GM18909 (cell line): ENCODE measurements at regions not wholly inside any gene's neighbourhood (a gene's known extent, or its start where the extent isn't known, plus 50 kb on each side); places are given as distances from the start of the nearest gene placed in this dataset.
"Not testable (repeated sequence)": the region's sequence is repeated elsewhere in the genome, so short reads cannot be mapped to it uniquely, and the experiment has no call there.

ENCODE experiments used
- ATAC-seq: cut with Tn5 transposase; IDR thresholded peaks from one replicate; pipeline ENCODE4 v1.9.1; 2021; ENCODE audit warnings: mild to moderate bottlenecking; ENCODE audit not compliant: unreplicated experiment, poor library complexity

GRCh38 chr13:76319921-76320320 is 566.3 kb downstream of the KCTD12 start:
- no peak for ATAC-seq

GRCh38 chr13:76316998-76317527 is 569.1 kb downstream of the KCTD12 start:
- ATAC-seq: no peak

- no peak for ATAC-seq
Observed at GRCh38 chr13:76314495-76314894, 571.7 kb downstream of the KCTD12 start.

- ATAC-seq: no peak
Observed at GRCh38 chr13:76307142-76307541, 579.1 kb downstream of the KCTD12 start.

- ATAC-seq: no peak
Observed at GRCh38 chr13:76300688-76301087, 585.5 kb downstream of the KCTD12 start.

GRCh38 chr13:76297331-76297730 is 588.9 kb downstream of the KCTD12 start:
- ATAC-seq: no peak

GRCh38 chr13:76296751-76297150 is 589.5 kb downstream of the KCTD12 start:
- ATAC-seq: no peak

GRCh38 chr13:76295020-76295419 is 591.2 kb downstream of the KCTD12 start:
- ATAC-seq: not testable (repeated sequence)

- no peak for ATAC-seq
Observed at GRCh38 chr13:76293751-76294150, 592.5 kb downstream of the KCTD12 start.

GRCh38 chr13:76293346-76293745 is 592.9 kb downstream of the KCTD12 start:
- ATAC-seq: no peak

- no peak for ATAC-seq
Observed at GRCh38 chr13:76292726-76293125, 593.5 kb downstream of the KCTD12 start.

- ATAC-seq: no peak
Observed at GRCh38 chr13:76292031-76292430, 594.2 kb downstream of the KCTD12 start.

- ATAC-seq: no peak
Observed at GRCh38 chr13:76289558-76289957, 596.6 kb downstream of the KCTD12 start.

GRCh38 chr13:76286178-76286577 is 600.0 kb downstream of the KCTD12 start:
- ATAC-seq: no peak

GRCh38 chr13:76285463-76285862 is 600.7 kb downstream of the KCTD12 start:
- no peak for ATAC-seq

- ATAC-seq: not testable (repeated sequence)
Observed at GRCh38 chr13:76279766-76280165, 606.4 kb downstream of the KCTD12 start.

GRCh38 chr13:76271728-76272232 is 614.4 kb downstream of the KCTD12 start:
- ATAC-seq: no peak

GRCh38 chr13:76268307-76268706 is 617.9 kb downstream of the KCTD12 start:
- ATAC-seq: not testable (repeated sequence)

GRCh38 chr13:76267216-76267615 is 619.0 kb downstream of the KCTD12 start:
- ATAC-seq: no peak

GRCh38 chr13:76266561-76266960 is 619.6 kb downstream of the KCTD12 start:
- ATAC-seq: no peak

- no peak for ATAC-seq
Observed at GRCh38 chr13:76250211-76250610, 614.1 kb downstream of the LMO7 start.

GRCh38 chr13:76245920-76246319 is 609.8 kb downstream of the LMO7 start:
- ATAC-seq: no peak

- no peak for ATAC-seq
Observed at GRCh38 chr13:76245211-76245610, 609.1 kb downstream of the LMO7 start.
